ENCODE measurements at regions not wholly inside any gene's neighbourhood (a gene's known extent, or its start where the extent isn't known, plus 50 kb on each side); places are given as distances from the start of the nearest gene placed in this dataset.

DNA sequence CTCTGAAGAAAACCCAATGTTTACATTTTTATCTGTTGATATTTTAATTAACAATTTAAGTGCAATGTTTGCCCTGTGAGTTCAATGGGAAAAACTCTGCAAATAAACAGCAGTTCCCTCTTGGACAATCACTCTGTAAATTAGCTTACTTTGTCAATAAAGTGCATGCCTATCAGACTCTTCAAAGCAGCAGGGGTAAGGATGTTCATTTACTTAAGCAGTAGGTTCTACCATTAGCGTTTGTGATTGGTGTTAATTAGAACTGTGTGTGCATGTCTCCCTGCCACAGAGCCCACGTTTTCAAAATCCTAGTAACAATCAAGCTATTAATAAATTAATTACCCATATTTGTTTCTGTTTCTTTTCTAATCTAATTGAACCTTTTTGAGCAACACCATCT, 1921.6 kb upstream of the WWC1 start:
- TF ChIP-seq, protein P1, sequence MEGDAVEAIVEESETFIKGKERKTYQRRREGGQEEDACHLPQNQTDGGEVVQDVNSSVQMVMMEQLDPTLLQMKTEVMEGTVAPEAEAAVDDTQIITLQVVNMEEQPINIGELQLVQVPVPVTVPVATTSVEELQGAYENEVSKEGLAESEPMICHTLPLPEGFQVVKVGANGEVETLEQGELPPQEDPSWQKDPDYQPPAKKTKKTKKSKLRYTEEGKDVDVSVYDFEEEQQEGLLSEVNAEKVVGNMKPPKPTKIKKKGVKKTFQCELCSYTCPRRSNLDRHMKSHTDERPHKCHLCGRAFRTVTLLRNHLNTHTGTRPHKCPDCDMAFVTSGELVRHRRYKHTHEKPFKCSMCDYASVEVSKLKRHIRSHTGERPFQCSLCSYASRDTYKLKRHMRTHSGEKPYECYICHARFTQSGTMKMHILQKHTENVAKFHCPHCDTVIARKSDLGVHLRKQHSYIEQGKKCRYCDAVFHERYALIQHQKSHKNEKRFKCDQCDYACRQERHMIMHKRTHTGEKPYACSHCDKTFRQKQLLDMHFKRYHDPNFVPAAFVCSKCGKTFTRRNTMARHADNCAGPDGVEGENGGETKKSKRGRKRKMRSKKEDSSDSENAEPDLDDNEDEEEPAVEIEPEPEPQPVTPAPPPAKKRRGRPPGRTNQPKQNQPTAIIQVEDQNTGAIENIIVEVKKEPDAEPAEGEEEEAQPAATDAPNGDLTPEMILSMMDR (IDR thresholded peaks at IDR 0.05): no peak
- Mint-ChIP-seq H3K27ac (ENCODE audit: unreplicated experiment) (no peak overlapping the region), H3K4me3 (ENCODE audit: unreplicated experiment) (no peak overlapping the region)

DNA sequence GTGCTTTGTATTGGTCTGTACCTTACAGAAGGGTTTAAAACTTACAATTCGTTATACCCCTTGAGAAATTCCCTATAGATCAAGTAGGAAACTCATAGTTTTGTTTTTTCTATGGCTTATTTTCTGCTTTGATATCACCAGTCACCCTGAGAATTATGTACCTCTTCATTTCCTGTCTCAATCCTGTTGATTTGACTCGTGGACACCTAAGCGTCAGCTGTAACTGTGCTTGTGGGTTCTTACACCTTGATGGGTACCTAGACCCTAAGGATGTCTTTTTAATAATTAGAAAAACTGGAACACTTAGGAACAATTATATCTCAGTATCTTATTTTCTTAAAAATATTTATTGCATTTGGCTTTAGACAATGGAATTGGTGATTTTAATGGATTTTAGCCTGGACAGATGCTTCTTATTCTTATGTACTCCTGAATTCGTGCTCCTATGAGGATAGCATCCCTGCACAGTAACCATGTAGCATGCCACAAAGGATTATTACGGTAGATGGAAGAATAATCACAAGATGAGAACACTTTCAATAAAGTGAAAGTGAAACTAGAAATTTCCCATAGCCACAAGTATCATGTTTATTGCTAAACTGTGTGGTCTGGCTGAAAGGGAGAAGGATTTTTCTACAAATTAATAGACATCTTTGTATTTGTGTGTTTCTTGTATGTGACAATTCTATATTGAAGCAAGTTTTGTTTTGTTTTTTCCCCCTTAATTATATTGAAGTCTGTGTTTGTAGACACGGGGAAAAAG, 1920.3 kb upstream of the WWC1 start:
- no peak overlapping the region for H3K4me3 Mint-ChIP-seq (ENCODE audit: unreplicated experiment)
- H3K4me1 Mint-ChIP-seq (ENCODE audit: low read depth): peaks cover 3% of the 10 kb centered on the region
- H3K9me3 Mint-ChIP-seq (ENCODE audit: low read depth): no peaks in the 10 kb centered on the region
- H3K36me3 Mint-ChIP-seq (ENCODE audit: low read depth): no peaks in the 10 kb centered on the region
- no peak for DNase-seq (ENCODE audit: low spot score)
- no peak overlapping the region for H3K27ac Mint-ChIP-seq (ENCODE audit: unreplicated experiment)
- TF ChIP-seq, protein P1 (IDR thresholded peaks at IDR 0.05): no peak
- no peaks in the 10 kb centered on the region for H3K27me3 Mint-ChIP-seq (ENCODE audit: low read depth)

More for the DNA sequence above, 1921.6 kb upstream of the WWC1 start:
- DNase-seq (ENCODE audit: low spot score): no peak
- Mint-ChIP-seq H3K27me3 (ENCODE audit: low read depth) (no peaks in the 10 kb centered on the region), H3K36me3 (ENCODE audit: low read depth) (no peaks in the 10 kb centered on the region), H3K9me3 (ENCODE audit: low read depth) (no peaks in the 10 kb centered on the region), H3K4me1 (ENCODE audit: low read depth) (peaks cover 3% of the 10 kb centered on the region)

DNA sequence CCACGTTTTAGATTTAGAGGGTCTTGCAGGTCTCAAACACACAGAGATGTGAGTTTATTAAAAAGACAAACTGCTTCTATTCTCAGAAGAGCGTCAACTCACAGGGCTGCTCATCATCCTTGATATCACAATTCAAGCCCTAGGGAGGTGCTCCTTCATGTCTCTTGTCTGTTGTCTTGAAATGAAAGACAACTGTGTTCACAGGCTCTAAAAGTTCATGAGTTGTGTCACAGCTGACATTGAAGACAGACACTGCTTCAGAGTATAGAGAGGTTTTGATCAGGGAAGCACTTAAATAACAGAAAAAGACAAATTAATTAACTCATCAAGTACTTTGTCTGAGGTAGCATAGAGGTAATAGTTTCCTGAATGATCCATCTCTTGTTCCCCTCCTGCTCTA, 1917.6 kb upstream of the WWC1 start:
- Mint-ChIP-seq H3K9me3 (ENCODE audit: low read depth) (no peaks in the 10 kb centered on the region), H3K27ac (ENCODE audit: unreplicated experiment) (no peak overlapping the region), H3K4me1 (ENCODE audit: low read depth) (peaks cover 3% of the 10 kb centered on the region), H3K27me3 (ENCODE audit: low read depth) (no peaks in the 10 kb centered on the region), H3K4me3 (ENCODE audit: unreplicated experiment) (no peak overlapping the region), H3K36me3 (ENCODE audit: low read depth) (no peaks in the 10 kb centered on the region)
- no peak for DNase-seq (ENCODE audit: low spot score)
- TF ChIP-seq, protein P1 (IDR thresholded peaks at IDR 0.05): no peak

DNA sequence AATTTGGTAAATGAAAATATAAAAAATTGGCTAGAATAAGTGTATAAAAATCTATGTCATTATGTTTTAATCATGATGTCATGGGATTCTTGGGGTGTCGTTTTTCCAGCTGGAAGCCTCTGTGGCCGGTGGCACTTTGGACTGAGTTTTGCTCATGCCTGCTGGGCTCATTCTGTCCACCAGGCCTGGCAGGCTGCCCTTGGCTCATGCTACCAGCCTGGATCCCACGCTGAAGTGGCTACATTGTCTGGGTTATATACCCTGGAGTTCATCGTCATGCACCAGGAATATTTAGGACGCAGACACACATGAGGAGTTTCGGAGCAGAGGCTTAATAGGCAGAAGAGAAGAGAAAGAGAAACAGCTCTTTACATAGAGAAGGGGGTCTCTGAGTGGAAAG, 1913.7 kb upstream of the WWC1 start:
- Mint-ChIP-seq H3K9me3 (ENCODE audit: low read depth) (peaks cover 4% of the 10 kb centered on the region), H3K4me1 (ENCODE audit: low read depth) (no peaks in the 10 kb centered on the region), H3K27ac (ENCODE audit: unreplicated experiment) (no peak overlapping the region), H3K27me3 (ENCODE audit: low read depth) (no peaks in the 10 kb centered on the region), H3K4me3 (ENCODE audit: unreplicated experiment) (no peak overlapping the region), H3K36me3 (ENCODE audit: low read depth) (no peaks in the 10 kb centered on the region)
- TF ChIP-seq, protein P1 (IDR thresholded peaks at IDR 0.05): no peak
- DNase-seq (ENCODE audit: low spot score): no peak

DNA sequence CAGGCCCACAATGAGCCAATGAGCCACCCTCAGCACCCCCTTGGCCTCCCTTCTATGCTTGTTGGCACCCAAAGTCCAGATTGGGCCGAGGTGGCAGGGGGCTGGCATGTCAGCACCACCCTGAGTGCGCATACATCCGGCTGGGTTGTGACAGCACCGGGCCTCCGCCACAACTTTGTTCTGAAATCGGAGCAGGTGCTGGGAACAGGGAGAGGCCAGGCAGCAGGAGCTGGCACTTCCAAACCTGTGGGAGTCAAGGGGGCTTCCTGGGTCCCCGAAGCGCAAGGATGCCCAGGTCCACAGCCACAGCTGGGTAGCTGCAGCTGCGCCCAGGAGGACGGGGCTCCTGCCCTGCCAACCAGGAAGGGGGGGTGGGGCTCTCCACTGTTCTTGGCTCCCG, 1911.9 kb upstream of the WWC1 start:
- Mint-ChIP-seq H3K4me3 (ENCODE audit: unreplicated experiment) (no peak overlapping the region), H3K27me3 (ENCODE audit: low read depth) (peaks cover 1% of the 10 kb centered on the region)

More for the DNA sequence above, 1911.9 kb upstream of the WWC1 start:
- no peaks in the 10 kb centered on the region for H3K36me3 Mint-ChIP-seq (ENCODE audit: low read depth)
- H3K27ac Mint-ChIP-seq (ENCODE audit: unreplicated experiment): no peak overlapping the region
- TF ChIP-seq, protein P1 (IDR thresholded peaks at IDR 0.05): no peak
- DNase-seq (ENCODE audit: low spot score): no peak
- peaks cover 4% of the 10 kb centered on the region for H3K9me3 Mint-ChIP-seq (ENCODE audit: low read depth)
- H3K4me1 Mint-ChIP-seq (ENCODE audit: low read depth): no peaks in the 10 kb centered on the region
